Stimulated activated naive CD8-positive, alpha-beta T cell treated with anti-CD3 and anti-CD28 coated beads, Interleukin-15, Interleukin-2, amounts not matched to agents 100 ng/mL and 50 ng/mL, for 24 hours (primary cell): ENCODE measurements at regions not wholly inside any gene's neighbourhood (a gene's known extent, or its start where the extent isn't known, plus 50 kb on each side); places are given as distances from the start of the nearest gene placed in this dataset.

Experiments
- H3K27ac Mint-ChIP-seq: one replicate; pipeline ENCODE4 v1.8.0; 2021; ENCODE audit warnings: mild to moderate bottlenecking, mixed read lengths
- H3K27me3 Mint-ChIP-seq: one replicate; pipeline ENCODE4 v1.8.0; 2021; ENCODE audit warnings: mixed read lengths
- H3K36me3 Mint-ChIP-seq: one replicate; pipeline ENCODE4 v1.8.0; 2021; ENCODE audit warnings: low read depth, mixed read lengths
- H3K4me1 Mint-ChIP-seq: one replicate; pipeline ENCODE4 v1.8.0; 2021; ENCODE audit warnings: low read depth, mixed read lengths
- H3K4me3 Mint-ChIP-seq: one replicate; pipeline ENCODE4 v1.8.0; 2021; ENCODE audit warnings: mild to moderate bottlenecking, mixed read lengths
- H3K9me3 Mint-ChIP-seq: one replicate; pipeline ENCODE4 v1.8.0; 2021; ENCODE audit warnings: mixed read lengths

DNA sequence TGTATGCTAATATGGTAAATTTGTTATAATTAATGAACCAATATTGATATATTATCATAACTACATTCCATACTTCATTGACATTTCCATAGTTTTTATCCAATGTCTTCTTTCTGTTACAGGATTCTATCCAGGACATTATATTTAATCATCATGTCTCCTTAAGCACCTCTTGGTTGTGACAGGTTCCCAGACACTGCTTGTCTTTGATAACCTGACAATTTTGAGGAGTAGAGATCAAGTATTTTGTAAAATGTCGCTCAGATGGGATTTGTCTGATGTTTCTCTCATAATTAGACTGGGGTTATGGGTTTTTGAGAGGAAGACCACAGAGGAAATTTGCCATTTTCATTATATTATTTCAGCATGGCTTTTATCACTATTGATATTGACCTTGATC, 317.4 kb downstream of the PLOD2 start:
- no peaks in the 10 kb centered on the region for H3K36me3 Mint-ChIP-seq
- H3K4me3 Mint-ChIP-seq: no peak overlapping the region
- H3K27ac Mint-ChIP-seq: no peak overlapping the region
- H3K9me3 Mint-ChIP-seq: peaks cover 4% of the 10 kb centered on the region
- H3K4me1 Mint-ChIP-seq: no peaks in the 10 kb centered on the region
- no peaks in the 10 kb centered on the region for H3K27me3 Mint-ChIP-seq

DNA sequence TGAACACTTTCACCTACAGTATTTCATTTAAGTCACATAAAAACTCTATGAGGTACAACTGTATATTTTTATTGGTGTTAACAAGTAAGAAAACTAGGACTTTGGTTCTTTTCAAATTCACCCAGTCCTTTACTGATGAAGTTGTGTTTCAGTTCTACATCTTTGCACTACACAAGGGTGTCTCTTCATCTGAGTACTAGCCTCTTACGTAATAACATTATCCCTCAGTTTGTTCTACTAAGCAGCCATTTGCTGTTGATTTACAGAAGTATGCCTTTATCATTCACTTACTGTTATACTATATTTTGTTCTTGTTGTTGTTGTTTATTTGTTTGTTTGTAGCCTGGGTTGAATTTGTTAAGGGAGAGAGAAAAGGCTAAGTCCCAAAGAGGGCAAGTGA, 311.9 kb downstream of the PLOD2 start:
- Mint-ChIP-seq H3K36me3 (no peaks in the 10 kb centered on the region), H3K27me3 (no peaks in the 10 kb centered on the region), H3K9me3 (peaks cover 4% of the 10 kb centered on the region), H3K4me3 (no peak overlapping the region), H3K4me1 (no peaks in the 10 kb centered on the region), H3K27ac (no peak overlapping the region)

DNA sequence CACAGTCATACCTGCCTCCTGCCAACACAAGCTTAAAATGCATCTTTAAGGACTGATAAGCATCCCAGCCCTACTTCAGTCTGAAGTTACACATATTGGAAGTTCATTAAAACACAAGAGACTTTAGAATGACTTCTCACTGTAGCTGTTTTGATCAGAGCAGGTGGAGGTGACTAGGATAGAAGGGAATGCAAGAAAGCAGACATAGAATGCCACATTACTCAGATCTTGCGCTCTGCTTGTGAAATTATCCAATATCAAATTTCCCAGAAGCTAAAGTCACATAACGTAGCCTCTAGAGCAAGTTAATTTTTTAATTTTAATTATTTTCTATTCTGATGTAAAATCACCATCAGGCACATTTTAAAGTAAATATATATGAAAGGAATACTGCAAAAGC, 306.5 kb downstream of the PLOD2 start:
- no peaks in the 10 kb centered on the region for H3K4me1 Mint-ChIP-seq
- no peaks in the 10 kb centered on the region for H3K36me3 Mint-ChIP-seq
- no peak overlapping the region for H3K27ac Mint-ChIP-seq
- no peaks in the 10 kb centered on the region for H3K27me3 Mint-ChIP-seq
- no peak overlapping the region for H3K4me3 Mint-ChIP-seq
- H3K9me3 Mint-ChIP-seq: no peaks in the 10 kb centered on the region

DNA sequence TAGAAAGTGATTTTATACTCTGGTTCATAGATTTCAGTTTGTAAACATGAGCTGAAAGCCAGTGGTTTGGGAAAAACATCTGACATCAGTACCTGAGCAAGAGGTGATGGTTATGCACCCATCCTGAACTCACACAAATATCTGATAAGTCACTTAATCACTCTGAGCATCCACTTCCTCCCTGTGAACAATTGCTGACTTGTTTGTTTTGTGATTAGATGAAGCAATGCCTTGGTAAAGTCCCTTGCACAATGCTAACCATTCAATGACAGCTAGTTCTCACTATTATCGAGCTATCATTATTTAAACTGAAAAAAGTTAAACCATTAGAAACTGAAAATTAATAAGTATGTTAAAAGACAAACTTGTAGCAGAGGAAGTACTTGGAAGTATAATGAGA, 303.0 kb downstream of the PLOD2 start:
- H3K27me3 Mint-ChIP-seq: no peaks in the 10 kb centered on the region
- H3K4me1 Mint-ChIP-seq: no peaks in the 10 kb centered on the region
- no peak overlapping the region for H3K4me3 Mint-ChIP-seq
- no peaks in the 10 kb centered on the region for H3K9me3 Mint-ChIP-seq
- no peak overlapping the region for H3K27ac Mint-ChIP-seq
- H3K36me3 Mint-ChIP-seq: no peaks in the 10 kb centered on the region

DNA sequence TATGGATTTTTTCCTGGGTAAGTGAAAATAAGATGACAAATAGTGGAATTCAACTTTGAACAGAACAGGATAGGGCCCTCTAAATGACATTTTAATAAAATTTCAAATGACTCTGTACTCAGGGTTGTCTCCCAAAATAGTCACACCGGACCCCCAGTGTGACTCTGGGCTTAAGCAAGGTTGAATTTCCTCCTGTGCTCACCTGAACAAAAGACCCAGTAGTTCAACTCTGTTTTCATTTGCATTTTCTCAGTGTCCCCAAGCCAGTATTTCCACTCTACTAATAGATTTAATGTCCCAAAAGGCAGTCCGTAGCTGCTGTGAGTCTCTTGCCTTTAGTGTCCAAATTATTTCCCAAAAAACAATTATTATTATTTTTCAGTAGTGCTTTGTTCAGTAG, 296.6 kb downstream of the PLOD2 start:
- Mint-ChIP-seq H3K4me1 (no peaks in the 10 kb centered on the region), H3K4me3 (no peak overlapping the region)

DNA sequence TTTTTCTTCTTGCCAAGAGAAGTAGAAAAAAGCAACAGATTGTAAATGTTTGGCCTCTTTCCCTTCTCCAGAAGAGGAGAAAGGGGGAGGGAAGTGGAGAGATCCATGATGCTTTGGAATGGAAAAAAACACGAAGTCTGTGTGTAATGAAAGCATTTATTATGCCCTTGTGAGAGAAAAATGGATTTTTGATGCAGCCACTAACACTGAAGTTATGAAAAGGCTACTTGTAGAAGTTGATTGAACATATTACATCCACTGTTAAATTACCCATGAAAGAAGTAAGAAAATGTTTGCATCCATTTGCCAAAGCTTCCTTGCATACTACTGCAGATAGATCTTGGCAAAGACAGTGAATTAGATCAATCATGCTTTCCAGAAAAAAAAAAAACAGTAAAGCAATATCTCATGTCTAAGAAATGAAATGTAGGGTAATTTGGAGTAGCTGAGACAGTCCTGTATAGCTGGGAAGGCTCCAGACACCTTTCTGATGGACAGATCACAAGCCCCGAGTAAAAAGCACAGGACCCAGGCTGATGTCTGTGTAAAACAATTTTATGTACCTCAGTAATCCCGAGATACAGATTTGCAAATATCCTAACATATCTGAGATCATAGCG, 295.5 kb downstream of the PLOD2 start:
- no peaks in the 10 kb centered on the region for H3K4me1 Mint-ChIP-seq
- H3K27me3 Mint-ChIP-seq: no peaks in the 10 kb centered on the region
- H3K27ac Mint-ChIP-seq: no peak overlapping the region
- no peak overlapping the region for H3K4me3 Mint-ChIP-seq
- H3K36me3 Mint-ChIP-seq: no peaks in the 10 kb centered on the region
- no peaks in the 10 kb centered on the region for H3K9me3 Mint-ChIP-seq

More for the DNA sequence above, 296.6 kb downstream of the PLOD2 start:
- Mint-ChIP-seq H3K27me3 (no peaks in the 10 kb centered on the region), H3K36me3 (no peaks in the 10 kb centered on the region), H3K9me3 (no peaks in the 10 kb centered on the region), H3K27ac (no peak overlapping the region)

DNA sequence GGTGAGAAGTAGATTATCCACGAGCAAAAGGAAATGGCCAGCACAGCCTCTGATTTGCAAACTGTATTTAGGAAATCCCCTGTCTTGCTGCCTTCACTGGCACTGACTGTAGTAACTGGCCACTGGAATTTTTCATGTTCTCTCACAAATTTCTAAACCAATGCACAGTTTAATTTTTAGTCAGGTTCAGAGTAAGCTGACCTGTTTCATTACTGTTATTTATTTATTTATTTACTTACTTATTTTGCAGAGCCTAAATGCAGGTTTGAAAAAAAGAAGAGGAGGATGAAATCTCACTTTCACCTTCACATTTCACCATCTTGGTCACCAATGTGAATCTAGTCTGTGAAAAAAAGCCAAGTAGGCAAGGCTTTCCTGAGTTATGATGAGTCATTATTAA, 291.0 kb downstream of the PLOD2 start:
- H3K4me3 Mint-ChIP-seq: no peak overlapping the region
- H3K9me3 Mint-ChIP-seq: no peaks in the 10 kb centered on the region
- no peaks in the 10 kb centered on the region for H3K27me3 Mint-ChIP-seq
- H3K4me1 Mint-ChIP-seq: no peaks in the 10 kb centered on the region
- H3K27ac Mint-ChIP-seq: no peak overlapping the region
- no peaks in the 10 kb centered on the region for H3K36me3 Mint-ChIP-seq

DNA sequence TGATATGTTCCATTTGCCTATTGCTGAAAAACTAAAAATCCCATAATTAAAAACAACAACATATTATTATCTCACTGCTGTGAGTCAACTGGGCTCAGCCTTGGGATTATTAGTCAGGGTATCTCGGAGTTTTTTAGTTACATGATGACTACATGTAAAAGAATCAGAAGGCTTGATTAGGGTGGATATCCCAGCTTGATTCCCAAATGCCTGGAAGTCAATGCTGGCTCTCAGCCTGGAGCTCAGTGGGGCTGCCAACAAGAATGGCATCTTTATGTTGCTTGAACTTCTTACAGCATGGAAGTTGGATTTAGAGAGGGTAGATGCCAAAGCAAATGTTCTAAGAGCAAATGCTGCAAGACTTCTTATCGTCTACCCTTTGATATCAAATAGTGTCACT, 278.5 kb downstream of the PLOD2 start:
- Mint-ChIP-seq H3K4me1 (no peaks in the 10 kb centered on the region), H3K27me3 (no peaks in the 10 kb centered on the region), H3K4me3 (no peak overlapping the region), H3K9me3 (peaks cover 11% of the 10 kb centered on the region), H3K27ac (no peak overlapping the region), H3K36me3 (no peaks in the 10 kb centered on the region)

DNA sequence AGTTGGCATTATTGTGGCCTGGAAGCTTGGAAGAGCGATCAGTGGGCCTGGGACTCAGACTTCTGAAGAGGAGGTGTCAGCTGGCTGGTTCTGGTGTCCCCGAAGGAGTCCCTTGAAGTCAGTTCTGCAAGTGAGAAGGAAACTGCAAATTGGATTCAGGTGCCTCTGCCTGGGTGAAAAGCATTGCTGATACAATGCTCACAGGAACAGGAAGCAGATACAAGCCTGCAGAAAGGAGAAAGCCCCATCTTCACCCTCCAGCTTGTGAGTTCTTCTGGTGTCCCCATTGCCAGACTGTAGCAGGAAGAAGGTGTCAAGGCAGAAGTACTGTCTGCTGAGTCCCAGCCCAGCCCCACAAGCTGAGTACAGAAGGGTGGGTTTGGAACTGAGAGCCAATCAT, 271.3 kb downstream of the PLOD2 start:
- no peaks in the 10 kb centered on the region for H3K4me1 Mint-ChIP-seq
- no peaks in the 10 kb centered on the region for H3K36me3 Mint-ChIP-seq
- no peaks in the 10 kb centered on the region for H3K9me3 Mint-ChIP-seq
- no peaks in the 10 kb centered on the region for H3K27me3 Mint-ChIP-seq
- no peak overlapping the region for H3K27ac Mint-ChIP-seq
- no peak overlapping the region for H3K4me3 Mint-ChIP-seq

DNA sequence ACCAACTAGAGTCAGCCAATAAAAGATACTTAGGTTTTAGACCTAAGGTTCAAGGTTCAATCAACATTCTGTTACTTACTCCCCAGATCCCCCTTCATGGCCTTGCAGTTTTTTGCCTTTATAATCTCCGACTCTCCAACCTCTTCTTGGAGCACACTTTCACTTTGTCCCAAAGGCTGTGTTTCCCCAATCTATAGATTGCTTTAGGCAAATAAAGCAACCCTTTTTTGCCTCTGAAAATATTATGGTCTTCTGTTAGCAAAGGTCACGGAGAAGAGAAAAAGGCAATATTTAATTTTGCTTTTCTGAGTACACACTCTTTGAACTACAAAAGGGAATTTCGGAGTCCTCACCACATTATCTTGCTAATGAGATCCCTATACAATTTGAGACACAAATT, 268.1 kb downstream of the PLOD2 start:
- H3K27me3 Mint-ChIP-seq: no peaks in the 10 kb centered on the region
- no peaks in the 10 kb centered on the region for H3K4me1 Mint-ChIP-seq
- no peak overlapping the region for H3K4me3 Mint-ChIP-seq
- H3K27ac Mint-ChIP-seq: no peak overlapping the region
- no peaks in the 10 kb centered on the region for H3K36me3 Mint-ChIP-seq
- H3K9me3 Mint-ChIP-seq: no peaks in the 10 kb centered on the region

DNA sequence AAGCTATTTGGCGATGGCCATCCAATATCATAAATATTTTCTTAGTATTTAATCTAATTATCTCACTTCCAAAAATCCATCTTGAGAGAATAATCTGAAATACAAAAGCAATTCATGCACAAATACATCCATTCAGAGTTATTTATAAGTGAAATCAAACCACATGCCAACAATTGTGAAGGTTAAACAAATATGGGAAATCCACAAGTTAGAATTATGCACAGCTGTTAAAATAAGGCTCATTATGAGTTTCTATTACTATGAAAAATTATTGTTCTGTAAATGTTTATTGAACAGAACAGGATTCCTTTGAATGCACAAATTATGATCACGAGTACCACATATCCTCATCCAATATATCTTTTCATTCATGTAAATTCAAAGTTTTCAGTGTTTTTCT, 267.7 kb downstream of the PLOD2 start:
- Mint-ChIP-seq H3K4me1 (no peaks in the 10 kb centered on the region), H3K27me3 (no peaks in the 10 kb centered on the region), H3K36me3 (no peaks in the 10 kb centered on the region), H3K9me3 (no peaks in the 10 kb centered on the region), H3K27ac (no peak overlapping the region), H3K4me3 (no peak overlapping the region)

DNA sequence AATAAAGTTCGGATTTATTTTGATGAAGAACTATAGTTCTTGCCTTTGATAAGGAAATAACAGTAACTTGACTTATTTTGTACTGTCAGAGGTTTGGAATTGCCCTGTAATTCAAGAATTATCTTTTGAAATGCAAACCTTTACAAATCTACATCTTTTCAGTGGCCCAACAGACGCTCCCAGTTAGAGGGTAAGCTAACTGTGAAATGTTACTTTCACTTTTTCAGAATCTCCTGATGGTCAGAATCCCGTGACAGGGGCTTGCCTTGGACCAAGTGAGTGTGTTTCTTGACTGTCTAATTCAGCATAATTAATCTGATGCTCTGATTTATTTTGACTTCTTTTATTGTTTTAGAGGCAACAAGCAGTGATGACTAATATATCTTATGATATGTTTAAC, 262.5 kb downstream of the PLOD2 start:
- Mint-ChIP-seq H3K27ac (no peak overlapping the region), H3K9me3 (no peaks in the 10 kb centered on the region), H3K4me3 (no peak overlapping the region), H3K4me1 (no peaks in the 10 kb centered on the region), H3K27me3 (no peaks in the 10 kb centered on the region), H3K36me3 (no peaks in the 10 kb centered on the region)

DNA sequence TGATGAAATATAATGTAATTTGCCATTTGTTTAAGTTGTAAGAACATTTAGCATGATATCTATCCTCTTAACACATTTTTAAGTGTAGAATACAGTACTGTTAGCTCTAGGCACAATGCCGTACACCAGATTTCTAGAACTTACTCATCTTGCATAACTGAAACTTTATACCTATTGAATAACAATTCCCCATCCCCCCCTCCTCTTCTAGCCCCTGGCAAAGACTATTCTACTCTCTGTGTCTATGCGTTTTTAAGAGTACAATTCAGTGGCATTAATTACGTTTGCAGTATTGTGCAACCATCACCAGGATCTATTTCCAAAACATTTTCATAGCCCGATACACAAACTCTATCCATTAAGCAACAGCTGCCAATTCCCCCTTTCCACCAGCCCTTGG, 261.7 kb downstream of the PLOD2 start:
- Mint-ChIP-seq H3K27me3 (no peaks in the 10 kb centered on the region), H3K4me1 (no peaks in the 10 kb centered on the region), H3K9me3 (no peaks in the 10 kb centered on the region), H3K4me3 (no peak overlapping the region), H3K27ac (no peak overlapping the region), H3K36me3 (no peaks in the 10 kb centered on the region)

DNA sequence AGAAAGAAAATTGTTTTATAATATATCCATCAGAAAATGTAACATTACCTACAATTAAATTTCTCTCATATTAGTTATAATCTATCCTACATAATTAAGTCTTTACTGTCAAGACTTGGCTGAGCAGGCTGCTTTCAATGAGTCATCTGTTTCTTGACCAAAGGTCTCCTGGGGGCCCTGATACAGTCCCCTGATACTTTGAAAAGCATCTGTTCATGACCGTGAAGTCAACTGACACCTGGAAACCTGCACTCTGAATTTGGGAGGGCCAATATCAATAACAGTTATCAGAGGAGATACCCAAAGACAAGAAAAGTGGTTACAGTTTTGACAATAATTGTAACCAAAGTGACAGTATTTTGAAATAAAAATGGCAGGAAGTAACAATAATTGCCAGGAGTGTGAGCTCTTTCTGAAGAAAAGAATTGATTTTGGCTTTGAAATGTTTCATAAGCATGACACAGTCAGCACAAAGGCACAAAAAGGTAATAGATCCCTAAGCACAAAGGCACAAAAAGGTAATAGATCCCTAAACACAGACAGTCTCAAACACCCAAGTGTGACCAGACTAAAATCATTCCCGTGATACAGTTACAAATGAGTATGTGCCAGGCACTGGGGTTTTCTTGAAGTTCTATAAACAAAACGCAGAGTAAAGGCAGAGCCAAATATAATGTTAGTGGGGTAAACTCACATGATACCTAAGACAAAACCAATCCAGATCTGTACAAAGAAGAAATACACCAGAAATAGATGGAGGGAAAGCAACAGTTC, 260.7 kb downstream of the PLOD2 start:
- Mint-ChIP-seq H3K9me3 (no peaks in the 10 kb centered on the region), H3K27ac (no peak overlapping the region), H3K27me3 (no peaks in the 10 kb centered on the region), H3K36me3 (no peaks in the 10 kb centered on the region), H3K4me1 (no peaks in the 10 kb centered on the region), H3K4me3 (no peak overlapping the region)

DNA sequence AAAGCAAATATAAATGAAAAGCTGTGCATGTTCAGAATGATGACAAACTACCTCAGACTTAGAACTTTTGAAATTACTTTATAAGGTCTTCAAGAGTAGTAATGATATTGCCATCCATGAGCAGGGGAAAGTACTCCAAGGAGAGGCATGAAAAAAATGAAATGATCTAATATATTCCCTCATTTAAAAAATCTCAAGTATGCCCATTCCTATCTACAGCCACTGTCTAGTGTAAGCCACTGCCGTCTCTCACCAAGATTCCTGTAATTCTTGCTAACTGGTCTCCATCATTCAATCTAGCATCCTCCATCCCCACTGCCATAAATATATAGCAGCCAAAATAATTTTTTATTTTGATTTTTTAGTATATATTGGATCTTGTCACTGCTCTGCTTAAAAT, 258.8 kb downstream of the PLOD2 start:
- no peaks in the 10 kb centered on the region for H3K27me3 Mint-ChIP-seq
- no peak overlapping the region for H3K27ac Mint-ChIP-seq
- no peaks in the 10 kb centered on the region for H3K9me3 Mint-ChIP-seq
- no peaks in the 10 kb centered on the region for H3K4me1 Mint-ChIP-seq
- no peak overlapping the region for H3K4me3 Mint-ChIP-seq
- H3K36me3 Mint-ChIP-seq: no peaks in the 10 kb centered on the region

DNA sequence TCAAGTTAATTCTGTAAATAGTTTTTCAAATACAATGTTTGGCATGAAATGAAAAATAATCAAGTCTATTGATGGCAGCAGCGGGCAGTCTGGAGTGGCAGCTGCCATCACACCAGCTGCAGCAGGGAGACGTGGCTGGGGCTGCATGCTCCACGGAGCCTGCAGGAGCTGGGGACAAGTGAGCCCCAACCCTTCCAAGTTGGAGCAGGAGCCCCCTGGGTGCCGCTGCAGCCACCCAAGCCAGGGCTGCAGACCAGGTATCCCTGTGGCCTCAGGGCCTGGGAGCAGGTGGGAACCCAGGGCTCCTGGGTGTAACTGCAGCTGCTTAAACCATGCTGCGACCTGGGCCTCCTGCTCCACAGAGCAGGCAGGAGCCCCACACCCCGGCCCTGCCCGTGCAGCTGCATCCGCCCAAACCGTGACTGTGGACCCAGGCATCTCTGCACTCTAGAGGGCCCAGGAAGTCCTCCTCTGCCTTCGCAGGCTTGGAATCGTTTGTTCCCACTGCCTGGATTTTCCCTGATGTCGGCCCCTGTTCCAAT, 257.4 kb downstream of the PLOD2 start:
- H3K36me3 Mint-ChIP-seq: no peaks in the 10 kb centered on the region
- no peaks in the 10 kb centered on the region for H3K27me3 Mint-ChIP-seq
- H3K9me3 Mint-ChIP-seq: no peaks in the 10 kb centered on the region
- H3K4me1 Mint-ChIP-seq: no peaks in the 10 kb centered on the region
- no peak overlapping the region for H3K4me3 Mint-ChIP-seq
- H3K27ac Mint-ChIP-seq: no peak overlapping the region
